Loucy (cell line): ENCODE measurements at regions not wholly inside any gene's neighbourhood (a gene's known extent, or its start where the extent isn't known, plus 50 kb on each side); places are given as distances from the start of the nearest gene placed in this dataset.

Experiments used
- EZH2phosphoT487 ChIP-seq: fragments of 200-600 bp; IDR thresholded peaks from 2 replicates; pipeline ENCODE4 v1.6.1; 2018; ENCODE audit warnings: antibody characterized with exemption, mild to moderate bottlenecking, moderate library complexity, borderline replicate concordance
- TF ChIP-seq, protein P1 (sequence below): fragments of 200-600 bp; sonication (generic); conservative IDR thresholded peaks from 2 replicates; pipeline ENCODE4 v1.5.1; 2014; ENCODE audit warnings: mild to moderate bottlenecking, antibody characterized with exemption, low read length

GRCh38 chr9:8140557-8140956, 341.0 kb upstream of the DMAC1 start:
- TF ChIP-seq, protein P1, sequence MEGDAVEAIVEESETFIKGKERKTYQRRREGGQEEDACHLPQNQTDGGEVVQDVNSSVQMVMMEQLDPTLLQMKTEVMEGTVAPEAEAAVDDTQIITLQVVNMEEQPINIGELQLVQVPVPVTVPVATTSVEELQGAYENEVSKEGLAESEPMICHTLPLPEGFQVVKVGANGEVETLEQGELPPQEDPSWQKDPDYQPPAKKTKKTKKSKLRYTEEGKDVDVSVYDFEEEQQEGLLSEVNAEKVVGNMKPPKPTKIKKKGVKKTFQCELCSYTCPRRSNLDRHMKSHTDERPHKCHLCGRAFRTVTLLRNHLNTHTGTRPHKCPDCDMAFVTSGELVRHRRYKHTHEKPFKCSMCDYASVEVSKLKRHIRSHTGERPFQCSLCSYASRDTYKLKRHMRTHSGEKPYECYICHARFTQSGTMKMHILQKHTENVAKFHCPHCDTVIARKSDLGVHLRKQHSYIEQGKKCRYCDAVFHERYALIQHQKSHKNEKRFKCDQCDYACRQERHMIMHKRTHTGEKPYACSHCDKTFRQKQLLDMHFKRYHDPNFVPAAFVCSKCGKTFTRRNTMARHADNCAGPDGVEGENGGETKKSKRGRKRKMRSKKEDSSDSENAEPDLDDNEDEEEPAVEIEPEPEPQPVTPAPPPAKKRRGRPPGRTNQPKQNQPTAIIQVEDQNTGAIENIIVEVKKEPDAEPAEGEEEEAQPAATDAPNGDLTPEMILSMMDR: no peak
- TF ChIP-seq EZH2phosphoT487: no peak
